ENCODE measurements at regions not wholly inside any gene's neighbourhood (a gene's known extent, or its start where the extent isn't known, plus 50 kb on each side); places are given as distances from the start of the nearest gene placed in this dataset.

- CTCF ChIA-PET, result interaction anchor here (0.7 to 1.0 kb wide), 2 partner anchors 297 to 795 kb away, joined by 3 to 9 read pairs; no protein-coding TSS in a partner anchor
- POLR2A ChIA-PET, result no interaction called here
These were observed 50.5 kb upstream of the ZNF438 start for GRCh38 chr10:31081937-31082840.

GRCh38 chr10:31083765-31084184 is 52.1 kb upstream of the ZNF438 start:
- CTCF ChIA-PET, result interaction anchor here (0.7 to 1.2 kb wide), 3 partner anchors 54 to 686 kb away, joined by 3 read pairs; no protein-coding TSS in a partner anchor
- POLR2A ChIA-PET, result no interaction called here

GRCh38 chr10:31087011-31087410 is 55.3 kb upstream of the ZNF438 start:
- ChIA-PET POLR2A (no interaction called here), CTCF (interaction anchor here (1.6 kb wide), 1 partner anchor 11 kb away, joined by 4 read pairs; no protein-coding TSS in a partner anchor)

GRCh38 chr10:31087851-31088250 is 56.2 kb upstream of the ZNF438 start:
- ChIA-PET POLR2A (no interaction called here), CTCF (interaction anchor here (1.6 kb wide), 1 partner anchor 11 kb away, joined by 4 read pairs; no protein-coding TSS in a partner anchor)

- CTCF ChIA-PET, result no interaction called here
- POLR2A ChIA-PET, result no interaction called here
These were observed 59.4 kb upstream of the ZNF438 start for GRCh38 chr10:31090894-31091607.

GRCh38 chr10:31095677-31096560 is 64.3 kb upstream of the ZNF438 start:
- CTCF ChIA-PET, result no interaction called here
- POLR2A ChIA-PET, result no interaction called here

GRCh38 chr10:31098046-31098445 is 66.4 kb upstream of the ZNF438 start:
- ChIA-PET POLR2A (no interaction called here), CTCF (interaction anchor here (1.7 kb wide), 1 partner anchor 11 kb away, joined by 4 read pairs; no protein-coding TSS in a partner anchor)

GRCh38 chr10:31099094-31099493 is 67.4 kb upstream of the ZNF438 start:
- CTCF ChIA-PET, result interaction anchor here (1.7 kb wide), 1 partner anchor 12 kb away, joined by 4 read pairs; no protein-coding TSS in a partner anchor
- POLR2A ChIA-PET, result no interaction called here

GRCh38 chr10:31099664-31100063 is 68.0 kb upstream of the ZNF438 start:
- ChIA-PET POLR2A (no interaction called here), CTCF (no interaction called here)

- ChIA-PET CTCF (no interaction called here), POLR2A (no interaction called here)
These were observed 68.5 kb upstream of the ZNF438 start for GRCh38 chr10:31100115-31100601.

- CTCF ChIA-PET, result no interaction called here
- POLR2A ChIA-PET, result no interaction called here
These were observed 69.0 kb upstream of the ZNF438 start for GRCh38 chr10:31100662-31101061.

GRCh38 chr10:31101123-31101522 is 69.5 kb upstream of the ZNF438 start:
- CTCF ChIA-PET, result interaction anchor here (0.6 kb wide), 1 partner anchor 293 kb away, joined by 3 read pairs; no protein-coding TSS in a partner anchor
- POLR2A ChIA-PET, result interaction anchor here (0.8 kb wide), 1 partner anchor 32 kb away, joined by 3 read pairs; no protein-coding TSS in a partner anchor

- ChIA-PET POLR2A (no interaction called here), CTCF (no interaction called here)
These were observed 70.8 kb upstream of the ZNF438 start for GRCh38 chr10:31102421-31102820.

- ChIA-PET POLR2A (no interaction called here), CTCF (no interaction called here)
These were observed 71.4 kb upstream of the ZNF438 start for GRCh38 chr10:31103112-31103511.

- CTCF ChIA-PET, result no interaction called here
- POLR2A ChIA-PET, result no interaction called here
These were observed 81.3 kb upstream of the ZNF438 start for GRCh38 chr10:31112961-31113360.

GRCh38 chr10:31116226-31116625 is 84.6 kb upstream of the ZNF438 start:
- ChIA-PET POLR2A (no interaction called here), CTCF (no interaction called here)

- POLR2A ChIA-PET, result no interaction called here
- CTCF ChIA-PET, result interaction anchor here (1.2 kb wide), 1 partner anchor 79 kb away, joined by 3 read pairs; no protein-coding TSS in a partner anchor
These were observed 86.9 kb upstream of the ZNF438 start for GRCh38 chr10:31118556-31118955.

- ChIA-PET POLR2A (interaction anchor here (0.6 kb wide), 1 partner anchor 716 kb away, joined by 3 read pairs; no protein-coding TSS in a partner anchor), CTCF (interaction anchor here (1.1 kb wide), 1 partner anchor 9 kb away, joined by 3 read pairs; no protein-coding TSS in a partner anchor)
These were observed 88.7 kb upstream of the ZNF438 start for GRCh38 chr10:31120392-31120791.
